OCI-LY3 (cell line): ENCODE measurements at regions not wholly inside any gene's neighbourhood (a gene's known extent, or its start where the extent isn't known, plus 50 kb on each side); places are given as distances from the start of the nearest gene placed in this dataset.

Experiments used
- H2AFZ ChIP-seq: fragments of 200-600, 300-600 bp; shearing (Covaris generic); 2 replicates; pipeline ENCODE4 v1.6.0; 2014; ENCODE audit warnings: antibody characterized with exemption, low read depth, low read length
- H3K27ac ChIP-seq: fragments of 200-600, 300-600 bp; sonication (generic); 2 replicates; pipeline ENCODE4 v1.5.1; 2014; ENCODE audit warnings: mild to moderate bottlenecking, low read length, moderate library complexity, mixed read lengths
- H3K27me3 ChIP-seq: fragments of 200-600, 300-600 bp; sonication (generic); 2 replicates; pipeline ENCODE4 v1.6.1; 2014; ENCODE audit warnings: low read depth, low read length, mixed read lengths
- H3K36me3 ChIP-seq: fragments of 200-600, 300-600 bp; sonication (generic); replicated peaks from 2 replicates; pipeline ENCODE3; 2014; ENCODE audit warnings: low read depth, low read length, mixed read lengths
- H3K4me1 ChIP-seq: fragments of 300-600, 200-600 bp; sonication (generic); 2 replicates; pipeline ENCODE4 v1.6.1; 2014; ENCODE audit warnings: low read length, mixed read lengths
- H3K4me2 ChIP-seq: fragments of 200-600, 300-600 bp; sonication (generic); 2 replicates; pipeline ENCODE4 v1.6.1; 2014; ENCODE audit warnings: low read length, mixed read lengths
- H3K4me3 ChIP-seq: fragments of 300-600, 200-600 bp; sonication (generic); 2 replicates; pipeline ENCODE4 v1.5.1; 2014; ENCODE audit warnings: antibody characterized with exemption, mild to moderate bottlenecking, low read length, moderate library complexity
- H3K79me2 ChIP-seq: fragments of 300-600, 200-600 bp; shearing (Covaris generic); 2 replicates; pipeline ENCODE4 v1.6.1; 2014; ENCODE audit warnings: mild to moderate bottlenecking, low read length, mixed read lengths
- H3K9ac ChIP-seq: fragments of 300-600, 200-600 bp; shearing (Covaris generic); 2 replicates; pipeline ENCODE4 v1.6.0; 2014; ENCODE audit warnings: mild to moderate bottlenecking, low read length, moderate library complexity
- H3K9me3 ChIP-seq: fragments of 200-600, 300-600 bp; shearing (Covaris generic); 2 replicates; pipeline ENCODE4 v1.6.1; 2014; ENCODE audit warnings: low read length, mixed read lengths; ENCODE audit not compliant: insufficient read depth
- H4K20me1 ChIP-seq: fragments of 200-600, 300-600 bp; sonication (generic); 2 replicates; pipeline ENCODE4 v1.6.1; 2016; ENCODE audit warnings: low read length, mixed read lengths; ENCODE audit not compliant: insufficient read depth
- CTCF ChIP-seq: fragments of 200-600, 300-600 bp; sonication (generic); IDR thresholded peaks from 2 replicates; pipeline ENCODE4 v1.5.1; 2014; ENCODE audit warnings: antibody characterized with exemption, low read length, low read depth
- EZH2phosphoT487 ChIP-seq: fragments of 200-600 bp; shearing (Covaris generic); IDR thresholded peaks from 2 replicates; pipeline ENCODE4 v1.6.1; 2018; ENCODE audit warnings: antibody characterized with exemption, mixed run types, low read depth

DNA sequence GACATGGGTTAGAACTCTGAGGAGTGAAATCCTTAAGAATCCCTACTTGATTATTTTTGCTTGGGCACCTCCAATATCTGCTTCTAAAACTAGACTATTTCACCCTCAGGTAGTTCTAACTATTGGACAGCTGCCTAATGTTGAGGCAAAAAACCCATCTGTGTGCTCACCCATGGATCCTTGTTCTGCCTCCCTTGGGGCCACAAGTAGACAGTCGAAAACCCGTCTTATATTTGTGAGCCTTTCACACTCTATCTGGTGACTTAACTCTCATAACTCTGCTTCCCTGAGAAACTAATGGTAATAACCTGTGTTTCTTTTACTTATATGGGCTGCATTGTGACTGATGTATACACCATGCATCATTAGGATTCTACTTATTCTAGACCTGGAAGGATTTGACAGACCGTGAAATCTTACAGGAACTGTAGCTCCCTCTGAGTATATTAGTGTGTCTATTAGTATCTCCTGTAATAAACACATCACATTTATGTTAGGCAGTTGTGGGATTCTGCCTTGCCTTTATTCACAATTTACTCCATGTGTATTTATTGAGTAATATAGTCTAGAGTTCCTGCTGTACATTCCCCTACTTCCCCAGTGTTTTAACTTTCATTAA lies 94.6 kb upstream of the SGCD start:
- no peaks in the 10 kb centered on the region for H3K36me3 ChIP-seq
- no peaks in the 10 kb centered on the region for H3K27me3 ChIP-seq
- H3K9me3 ChIP-seq = no peaks in the 10 kb centered on the region
- H3K79me2 ChIP-seq = no peaks in the 10 kb centered on the region
- H3K4me3 ChIP-seq = no peak overlapping the region
- H2AFZ ChIP-seq = no peak overlapping the region
- H3K9ac ChIP-seq = no peak overlapping the region
- peaks cover 32% of the 10 kb centered on the region for H3K4me1 ChIP-seq
- no peaks in the 10 kb centered on the region for H4K20me1 ChIP-seq
- TF ChIP-seq EZH2phosphoT487 (no peak), CTCF (no peak)
- no peak overlapping the region for H3K4me2 ChIP-seq
- H3K27ac ChIP-seq = no peak overlapping the region

- H3K79me2 ChIP-seq = no peaks in the 10 kb centered on the region
- H3K4me3 ChIP-seq = no peak overlapping the region
- H4K20me1 ChIP-seq = no peaks in the 10 kb centered on the region
- TF ChIP-seq EZH2phosphoT487 (no peak), CTCF (no peak)
- H3K4me2 ChIP-seq = no peak overlapping the region
- no peaks in the 10 kb centered on the region for H3K27me3 ChIP-seq
- H3K36me3 ChIP-seq = no peaks in the 10 kb centered on the region
- no peaks in the 10 kb centered on the region for H3K9me3 ChIP-seq
- peaks cover 13% of the 10 kb centered on the region; the same call in 1 of the 2 replicates for H3K4me1 ChIP-seq
- H2AFZ ChIP-seq = no peak overlapping the region
- H3K27ac ChIP-seq = no peak overlapping the region
- no peak overlapping the region for H3K9ac ChIP-seq
These were observed 89.6 kb upstream of the SGCD start for GRCh38 chr5:156237361-156237760.

DNA sequence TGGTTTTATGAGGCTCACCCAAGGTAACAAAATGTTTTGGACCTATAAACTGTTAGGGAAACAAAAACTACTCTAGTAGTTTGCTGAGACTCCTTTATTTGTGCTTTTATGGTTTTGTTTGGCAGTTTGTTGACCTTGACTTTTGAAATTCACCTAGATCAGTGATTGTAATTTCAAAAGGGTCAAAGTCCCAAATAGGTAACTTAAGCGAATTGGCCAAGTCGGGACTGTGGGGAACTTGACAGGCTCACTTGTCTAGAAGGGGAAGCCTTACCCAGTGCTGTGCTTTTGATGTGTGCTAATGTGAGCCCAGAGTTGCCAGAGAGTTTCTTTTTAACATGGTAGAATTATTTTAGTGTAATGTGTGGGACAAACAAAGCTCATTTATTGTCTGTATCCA lies 87.2 kb upstream of the SGCD start:
- Histone ChIP-seq H3K4me3 (no peak overlapping the region), H2AFZ (no peak overlapping the region), H4K20me1 (no peaks in the 10 kb centered on the region), H3K27ac (no peak overlapping the region), H3K9ac (no peak overlapping the region), H3K4me1 (peaks cover 10% of the 10 kb centered on the region; the same call in 1 of the 2 replicates), H3K9me3 (no peaks in the 10 kb centered on the region), H3K79me2 (no peaks in the 10 kb centered on the region), H3K4me2 (no peak overlapping the region), H3K36me3 (no peaks in the 10 kb centered on the region), H3K27me3 (no peaks in the 10 kb centered on the region)
- no peak for TF ChIP-seq CTCF
- no peak for TF ChIP-seq EZH2phosphoT487

GRCh38 chr5:156240414-156240813 lies 86.5 kb upstream of the SGCD start:
- Histone ChIP-seq H3K9ac (no peak overlapping the region), H4K20me1 (no peaks in the 10 kb centered on the region), H2AFZ (no peak overlapping the region), H3K4me3 (no peak overlapping the region), H3K36me3 (no peaks in the 10 kb centered on the region), H3K27me3 (no peaks in the 10 kb centered on the region), H3K79me2 (no peaks in the 10 kb centered on the region), H3K4me1 (peaks cover 9% of the 10 kb centered on the region; the same call in 1 of the 2 replicates), H3K27ac (no peak overlapping the region), H3K9me3 (no peaks in the 10 kb centered on the region), H3K4me2 (no peak overlapping the region)
- TF ChIP-seq CTCF = no peak
- no peak for TF ChIP-seq EZH2phosphoT487
